ENCODE measurements at regions not wholly inside any gene's neighbourhood (a gene's known extent, or its start where the extent isn't known, plus 50 kb on each side); places are given as distances from the start of the nearest gene placed in this dataset.
"Not testable (repeated sequence)": the region's sequence is repeated elsewhere in the genome, so short reads cannot be mapped to it uniquely, and the experiment has no call there.

DNA sequence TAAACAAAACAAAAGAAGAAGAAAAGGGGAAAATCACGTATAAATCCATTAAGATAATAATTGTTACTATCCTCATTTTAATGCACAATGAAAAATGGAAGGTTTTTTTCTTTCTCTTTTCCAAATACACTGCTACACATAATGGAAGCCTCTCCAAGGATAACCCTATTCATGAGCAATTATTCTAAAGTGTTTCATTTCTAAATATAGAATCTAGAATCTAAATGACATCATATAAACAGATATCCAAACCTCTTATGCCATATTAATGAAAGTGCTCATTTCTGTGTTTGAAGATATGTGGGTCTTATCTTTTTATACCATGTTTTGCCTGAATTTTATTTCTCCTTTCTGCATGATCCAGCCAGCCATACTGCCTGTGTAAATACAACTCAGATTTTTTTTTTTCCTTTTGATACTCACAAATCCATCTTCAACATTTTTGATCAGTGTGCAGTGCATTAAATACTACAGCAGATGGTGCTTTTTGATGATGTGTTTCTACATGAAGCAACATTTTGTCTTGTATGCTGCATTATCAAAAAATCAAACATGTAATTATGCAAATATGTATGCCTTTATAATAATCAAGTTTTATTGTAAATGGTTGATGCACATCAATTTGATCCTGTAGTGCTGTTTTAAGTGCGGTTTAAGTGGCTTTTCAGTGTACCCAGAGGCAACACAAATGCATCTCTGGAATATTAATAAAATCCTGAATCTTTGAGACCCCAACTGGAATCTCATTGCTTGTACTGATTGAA lies 625.6 kb upstream of the PTBP2 start:
- ATAC-seq (ENCODE audit: low FRiP score) (no peak), DNase-seq (no peak)
- H3K27ac ChIP-seq (ENCODE audit: low read depth in 1 of 2, low read length in 2 of 2): no peak overlapping the region
- no peaks in the 10 kb centered on the region for H3K36me3 ChIP-seq (ENCODE audit: control insufficient read depth in 1 of 2, insufficient read depth in 2 of 2, low read length in 1 of 2)
- H3K4me1 ChIP-seq (ENCODE audit: control insufficient read depth in 1 of 2, insufficient read depth in 2 of 2, low read length in 2 of 2): no peaks in the 10 kb centered on the region
- no peaks in the 10 kb centered on the region for H3K27me3 ChIP-seq (ENCODE audit: control insufficient read depth in 1 of 2, insufficient read depth in 2 of 2, low read length in 1 of 2)
- no peak overlapping the region for H3K4me3 ChIP-seq (ENCODE audit: low read length in 2 of 2)
- H3K9me3 ChIP-seq (ENCODE audit: control insufficient read depth, low read length): no peaks in the 10 kb centered on the region
- intact Hi-C loops (cut with DNase I): no loop called here
- 80% methylated on average over 2 of the region's 2 CpGs for WGBS, 2 donors

DNA sequence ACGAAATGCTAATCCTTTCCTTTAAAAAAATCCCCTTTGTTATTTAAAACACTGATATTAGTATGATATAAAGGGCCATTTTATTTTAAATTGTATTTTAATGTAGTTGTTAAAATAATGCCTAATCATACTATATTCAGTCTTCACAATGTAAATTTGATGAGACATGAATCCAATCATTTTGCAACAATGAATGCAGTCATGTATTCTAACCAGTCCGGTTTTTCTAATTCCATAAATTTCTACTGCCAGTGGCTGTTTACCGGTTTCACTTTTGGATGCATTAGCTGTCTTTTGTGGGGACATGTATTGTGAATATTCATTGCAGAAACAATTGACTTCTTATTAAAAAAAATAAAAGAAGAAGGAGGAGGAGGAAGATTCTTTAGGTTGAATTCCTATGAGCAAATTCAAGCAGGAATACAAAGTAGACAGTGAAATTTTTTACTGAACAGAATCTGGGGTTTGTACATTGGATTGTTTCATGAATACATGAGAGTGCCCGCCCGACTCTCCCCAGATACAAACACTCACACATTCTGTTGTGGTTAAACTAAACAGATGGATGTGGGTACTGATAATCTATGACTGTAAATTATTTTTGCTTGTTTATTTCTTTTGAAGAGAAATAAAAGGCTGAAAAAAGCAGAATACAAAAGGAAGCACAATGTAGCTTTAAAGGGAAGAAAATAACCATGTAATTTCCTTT lies 624.8 kb upstream of the PTBP2 start:
- ATAC-seq (ENCODE audit: low FRiP score): no peak
- DNase-seq: no peak
- Histone ChIP-seq H3K4me1 (ENCODE audit: control insufficient read depth in 1 of 2, insufficient read depth in 2 of 2, low read length in 2 of 2) (no peaks in the 10 kb centered on the region), H3K27ac (ENCODE audit: low read depth in 1 of 2, low read length in 2 of 2) (no peak overlapping the region), H3K4me3 (ENCODE audit: low read length in 2 of 2) (no peak overlapping the region), H3K9me3 (ENCODE audit: control insufficient read depth, low read length) (no peaks in the 10 kb centered on the region), H3K36me3 (ENCODE audit: control insufficient read depth in 1 of 2, insufficient read depth in 2 of 2, low read length in 1 of 2) (no peaks in the 10 kb centered on the region), H3K27me3 (ENCODE audit: control insufficient read depth in 1 of 2, insufficient read depth in 2 of 2, low read length in 1 of 2) (no peaks in the 10 kb centered on the region)
- 82 to 83% methylated on average over 5 of the region's 5 CpGs for WGBS, 2 donors
- intact Hi-C loops (cut with DNase I): no loop called here

DNA sequence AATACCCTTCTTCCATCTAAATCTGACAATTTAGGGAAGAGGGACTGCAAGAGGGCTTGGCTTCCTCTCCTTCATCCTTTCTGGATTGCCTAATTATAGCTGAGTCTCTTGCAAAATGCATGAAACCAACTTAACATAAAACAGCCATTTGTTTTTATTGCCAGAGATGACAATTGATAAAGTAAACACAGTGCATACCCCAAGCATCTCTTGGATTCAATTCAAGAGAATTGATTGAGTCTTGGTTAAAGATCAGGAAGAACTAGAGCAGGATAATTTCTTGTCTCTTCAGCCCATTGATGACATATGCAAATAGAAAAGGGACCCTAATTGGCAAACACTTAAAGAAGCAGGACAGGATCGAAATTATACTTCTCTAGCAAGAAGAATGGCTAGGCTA lies 617.1 kb upstream of the PTBP2 start:
- no peaks in the 10 kb centered on the region for H3K9me3 ChIP-seq (ENCODE audit: control insufficient read depth, low read length)
- intact Hi-C loops (cut with DNase I): no loop called here
- DNase-seq (no peak), ATAC-seq (ENCODE audit: low FRiP score) (no peak)
- no peaks in the 10 kb centered on the region for H3K27me3 ChIP-seq (ENCODE audit: control insufficient read depth in 1 of 2, insufficient read depth in 2 of 2, low read length in 1 of 2)
- no peaks in the 10 kb centered on the region for H3K4me1 ChIP-seq (ENCODE audit: control insufficient read depth in 1 of 2, insufficient read depth in 2 of 2, low read length in 2 of 2)
- H3K27ac ChIP-seq (ENCODE audit: low read depth in 1 of 2, low read length in 2 of 2): no peak overlapping the region
- no peak overlapping the region for H3K4me3 ChIP-seq (ENCODE audit: low read length in 2 of 2)
- 53 to 57% methylated on average over 1 of the region's 1 CpG for WGBS, 2 donors
- H3K36me3 ChIP-seq (ENCODE audit: control insufficient read depth in 1 of 2, insufficient read depth in 2 of 2, low read length in 1 of 2): no peaks in the 10 kb centered on the region

DNA sequence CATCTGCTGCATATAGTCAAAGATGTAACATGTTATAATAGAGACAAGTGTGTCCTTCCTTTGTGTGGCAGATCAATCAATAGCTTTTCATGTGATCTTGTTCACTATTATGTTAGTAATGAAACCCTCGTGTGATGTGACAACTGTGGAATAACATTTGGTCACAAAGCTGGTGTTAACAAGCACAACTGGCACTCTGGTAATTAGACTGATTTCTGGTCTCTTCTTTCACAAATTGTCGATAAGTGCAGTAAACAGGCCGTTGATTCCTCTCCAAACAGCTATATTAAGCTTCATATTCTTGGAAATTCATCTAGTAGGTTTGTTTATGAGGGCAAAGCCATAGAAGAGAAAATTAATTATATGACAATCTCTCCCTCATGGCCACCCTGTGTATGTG lies 616.7 kb upstream of the PTBP2 start:
- ATAC-seq (ENCODE audit: low FRiP score) (no peak), DNase-seq (no peak)
- no peaks in the 10 kb centered on the region for H3K27me3 ChIP-seq (ENCODE audit: control insufficient read depth in 1 of 2, insufficient read depth in 2 of 2, low read length in 1 of 2)
- no peaks in the 10 kb centered on the region for H3K36me3 ChIP-seq (ENCODE audit: control insufficient read depth in 1 of 2, insufficient read depth in 2 of 2, low read length in 1 of 2)
- H3K4me3 ChIP-seq (ENCODE audit: low read length in 2 of 2): no peak overlapping the region
- H3K9me3 ChIP-seq (ENCODE audit: control insufficient read depth, low read length): no peaks in the 10 kb centered on the region
- intact Hi-C loops (cut with DNase I): no loop called here
- no peak overlapping the region for H3K27ac ChIP-seq (ENCODE audit: low read depth in 1 of 2, low read length in 2 of 2)
- 15 to 41% methylated on average over 3 of the region's 3 CpGs for WGBS, 2 donors
- H3K4me1 ChIP-seq (ENCODE audit: control insufficient read depth in 1 of 2, insufficient read depth in 2 of 2, low read length in 2 of 2): no peaks in the 10 kb centered on the region

DNA sequence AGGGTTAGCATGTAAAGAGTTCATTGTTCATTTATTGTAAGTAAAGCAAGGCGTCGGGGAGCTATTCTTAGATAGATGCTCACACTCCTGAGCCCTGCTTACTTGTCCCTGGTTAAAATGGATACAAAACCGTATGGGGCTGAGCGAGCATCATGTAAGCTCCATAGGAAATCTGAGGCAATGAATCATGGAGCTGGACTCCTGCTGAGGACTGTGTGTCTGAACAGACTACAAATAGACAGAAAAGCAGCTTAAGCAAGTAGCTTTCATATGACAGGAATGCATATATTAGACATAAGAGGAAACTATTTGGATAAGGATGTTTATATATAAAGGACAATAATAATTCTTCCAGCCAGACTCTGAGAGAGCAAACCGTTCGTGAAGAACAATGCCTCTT lies 604.9 kb upstream of the PTBP2 start:
- 55 to 66% methylated on average over 6 of the region's 6 CpGs for WGBS, 2 donors
- Histone ChIP-seq H3K4me3 (ENCODE audit: low read length in 2 of 2) (no peak overlapping the region), H3K27ac (ENCODE audit: low read depth in 1 of 2, low read length in 2 of 2) (no peak overlapping the region), H3K36me3 (ENCODE audit: control insufficient read depth in 1 of 2, insufficient read depth in 2 of 2, low read length in 1 of 2) (no peaks in the 10 kb centered on the region), H3K9me3 (ENCODE audit: control insufficient read depth, low read length) (no peaks in the 10 kb centered on the region), H3K27me3 (ENCODE audit: control insufficient read depth in 1 of 2, insufficient read depth in 2 of 2, low read length in 1 of 2) (no peaks in the 10 kb centered on the region), H3K4me1 (ENCODE audit: control insufficient read depth in 1 of 2, insufficient read depth in 2 of 2, low read length in 2 of 2) (no peaks in the 10 kb centered on the region)
- ATAC-seq (ENCODE audit: low FRiP score) (no peak), DNase-seq (no peak)
- intact Hi-C loops (cut with DNase I): no loop called here

DNA sequence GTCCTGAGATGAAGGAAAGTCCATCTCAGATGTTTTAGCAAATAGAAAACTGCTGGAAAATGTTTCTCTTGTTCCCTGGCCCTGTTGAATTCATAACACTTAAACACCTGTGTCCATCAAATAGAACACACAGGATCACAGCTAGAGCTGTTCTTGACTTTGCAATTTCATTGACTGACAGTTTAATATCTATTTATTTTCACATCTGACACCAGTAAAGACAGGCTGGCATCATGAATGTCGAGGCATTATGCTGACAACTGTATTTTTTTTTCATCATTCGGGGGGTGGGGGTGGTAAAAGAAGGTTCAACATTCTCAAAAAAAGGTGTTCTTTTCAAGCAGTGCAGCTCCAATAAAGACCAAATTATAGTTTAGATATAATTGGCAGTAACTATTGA lies 591.2 kb upstream of the PTBP2 start:
- no peaks in the 10 kb centered on the region for H3K27me3 ChIP-seq (ENCODE audit: control insufficient read depth in 1 of 2, insufficient read depth in 2 of 2, low read length in 1 of 2)
- WGBS, 2 donors: 86 to 90% methylated on average over 2 of the region's 2 CpGs
- DNase-seq (no peak), ATAC-seq (ENCODE audit: low FRiP score) (no peak)
- no peaks in the 10 kb centered on the region for H3K4me1 ChIP-seq (ENCODE audit: control insufficient read depth in 1 of 2, insufficient read depth in 2 of 2, low read length in 2 of 2)
- H3K27ac ChIP-seq (ENCODE audit: low read depth in 1 of 2, low read length in 2 of 2): no peak overlapping the region
- H3K4me3 ChIP-seq (ENCODE audit: low read length in 2 of 2): no peak overlapping the region
- intact Hi-C loops (cut with DNase I): no loop called here
- H3K36me3 ChIP-seq (ENCODE audit: control insufficient read depth in 1 of 2, insufficient read depth in 2 of 2, low read length in 1 of 2): no peaks in the 10 kb centered on the region
- H3K9me3 ChIP-seq (ENCODE audit: control insufficient read depth, low read length): no peaks in the 10 kb centered on the region

DNA sequence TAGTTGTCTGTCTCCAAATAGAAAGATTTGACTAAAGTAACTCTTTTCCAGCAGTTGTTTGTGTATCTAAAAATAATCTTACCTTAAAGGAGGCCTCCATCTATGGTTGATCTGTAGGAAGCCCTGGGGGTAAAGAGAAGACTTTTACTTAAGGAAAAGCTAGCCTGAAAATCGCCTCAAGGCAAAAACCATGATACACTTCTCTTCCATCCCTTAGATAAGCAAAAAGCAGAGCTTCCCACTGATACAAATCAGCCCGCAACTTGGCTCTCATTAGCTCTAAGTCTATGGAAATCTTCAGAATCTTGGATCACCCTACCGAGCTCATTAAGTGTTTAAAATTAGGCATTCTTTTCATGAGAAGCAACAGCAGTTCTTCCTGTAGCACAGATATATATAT lies 576.9 kb upstream of the PTBP2 start:
- Histone ChIP-seq H3K4me3 (ENCODE audit: low read length in 2 of 2) (no peak overlapping the region), H3K9me3 (ENCODE audit: control insufficient read depth, low read length) (no peaks in the 10 kb centered on the region), H3K27ac (ENCODE audit: low read depth in 1 of 2, low read length in 2 of 2) (no peak overlapping the region), H3K4me1 (ENCODE audit: control insufficient read depth in 1 of 2, insufficient read depth in 2 of 2, low read length in 2 of 2) (no peaks in the 10 kb centered on the region), H3K27me3 (ENCODE audit: control insufficient read depth in 1 of 2, insufficient read depth in 2 of 2, low read length in 1 of 2) (no peaks in the 10 kb centered on the region), H3K36me3 (ENCODE audit: control insufficient read depth in 1 of 2, insufficient read depth in 2 of 2, low read length in 1 of 2) (no peaks in the 10 kb centered on the region)
- ATAC-seq (ENCODE audit: low FRiP score) (no peak), DNase-seq (no peak)
- intact Hi-C loops (cut with DNase I): no loop called here
- WGBS, 2 donors: 85 to 88% methylated on average over 3 of the region's 3 CpGs

DNA sequence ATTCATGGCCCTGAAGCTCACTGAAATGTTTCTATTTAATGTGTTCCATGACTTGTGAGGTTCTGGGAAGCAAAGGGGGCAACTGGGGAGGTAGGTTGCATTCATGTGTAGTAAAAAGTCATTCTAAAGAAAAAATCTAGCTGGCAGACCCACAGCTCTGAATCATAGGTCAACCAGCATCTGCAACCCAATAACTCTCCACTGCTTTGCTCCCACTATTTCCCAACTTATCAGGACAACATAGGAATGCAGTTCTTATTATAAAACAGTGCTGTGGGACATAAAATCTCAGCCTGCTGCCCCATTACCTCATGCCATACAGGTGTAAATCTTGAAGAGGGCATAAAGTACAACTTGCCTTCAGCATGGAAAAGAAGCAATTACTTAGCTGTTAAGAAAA lies 576.1 kb upstream of the PTBP2 start:
- Histone ChIP-seq H3K27ac (ENCODE audit: low read depth in 1 of 2, low read length in 2 of 2) (no peak overlapping the region), H3K9me3 (ENCODE audit: control insufficient read depth, low read length) (no peaks in the 10 kb centered on the region), H3K36me3 (ENCODE audit: control insufficient read depth in 1 of 2, insufficient read depth in 2 of 2, low read length in 1 of 2) (no peaks in the 10 kb centered on the region), H3K4me3 (ENCODE audit: low read length in 2 of 2) (no peak overlapping the region), H3K27me3 (ENCODE audit: control insufficient read depth in 1 of 2, insufficient read depth in 2 of 2, low read length in 1 of 2) (no peaks in the 10 kb centered on the region), H3K4me1 (ENCODE audit: control insufficient read depth in 1 of 2, insufficient read depth in 2 of 2, low read length in 2 of 2) (no peaks in the 10 kb centered on the region)
- ATAC-seq (ENCODE audit: low FRiP score) (no peak), DNase-seq (no peak)
- intact Hi-C loops (cut with DNase I): no loop called here

DNA sequence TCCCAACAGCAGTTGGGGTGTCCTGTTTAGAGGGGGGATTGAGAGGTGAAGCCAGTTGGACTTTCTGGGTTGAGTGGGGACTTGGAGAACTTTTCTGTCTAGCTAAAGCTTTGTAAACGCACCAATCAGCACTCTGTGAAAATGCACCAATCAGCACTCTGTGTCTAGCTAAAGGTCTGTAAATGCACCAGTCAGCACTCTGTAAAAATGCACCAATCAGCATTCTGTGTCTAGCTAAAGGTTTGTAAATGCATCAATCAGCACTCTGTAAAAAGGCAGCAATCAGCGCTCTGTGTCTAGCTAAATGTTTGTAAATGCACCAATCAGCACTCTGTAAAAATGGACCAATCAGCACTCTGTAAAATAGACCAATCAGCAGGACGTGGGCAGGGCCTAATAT lies 568.6 kb upstream of the PTBP2 start:
- intact Hi-C loops (cut with DNase I); H3K9me3 ChIP-seq (ENCODE audit: control insufficient read depth, low read length); ATAC-seq (ENCODE audit: low FRiP score); H3K27ac ChIP-seq (ENCODE audit: low read depth in 1 of 2, low read length in 2 of 2); H3K27me3 ChIP-seq (ENCODE audit: control insufficient read depth in 1 of 2, insufficient read depth in 2 of 2, low read length in 1 of 2); H3K4me1 ChIP-seq (ENCODE audit: control insufficient read depth in 1 of 2, insufficient read depth in 2 of 2, low read length in 2 of 2); H3K4me3 ChIP-seq (ENCODE audit: low read length in 2 of 2); H3K36me3 ChIP-seq (ENCODE audit: control insufficient read depth in 1 of 2, insufficient read depth in 2 of 2, low read length in 1 of 2); DNase-seq: not testable (repeated sequence)
- 85 to 91% methylated on average over 3 of the region's 3 CpGs for WGBS, 2 donors
